Heart right ventricle (tissue), 16 donors: ENCODE measurements at regions not wholly inside any gene's neighbourhood (a gene's known extent, or its start where the extent isn't known, plus 50 kb on each side); places are given as distances from the start of the nearest gene placed in this dataset.

ENCODE experiments used
- ATAC-seq, 8 donors: fragments of 200-7000 bp; cut with Tn5 transposase; one replicate each; pipeline ENCODE4 v1.9.1; 2020; ENCODE audit warnings: mild to moderate bottlenecking in 8 of 8, moderate library complexity in 8 of 8, moderate number of reproducible peaks in 1 of 8
- DNase-seq, 2 donors: peaks; one replicate each; pipeline ENCODE4 v3.0.0-alpha.2; 2020
- H3K27ac ChIP-seq, 10 donors: fragments of 200-600 bp; sonication (generic) in 2 of 10; one replicate each; pipeline versions ENCODE4 v1.5.0 to v1.8.0; 2020 to 2022; ENCODE audit warnings: mild to moderate bottlenecking in 3 of 10
- H3K27me3 ChIP-seq, 7 donors: fragments of 200-600 bp; one replicate each; pipeline ENCODE4 v1.8.0; 2021 to 2022; ENCODE audit warnings: mild to moderate bottlenecking in 2 of 7
- H3K36me3 ChIP-seq, 9 donors: fragments of 200-600 bp; sonication (generic) in 1 of 9; one replicate each; pipeline versions ENCODE4 v1.5.0 to v1.8.0; 2020 to 2022; ENCODE audit warnings: mild to moderate bottlenecking in 2 of 9
- H3K4me1 ChIP-seq, 9 donors: fragments of 200-600 bp; sonication (generic) in 1 of 9; one replicate each; pipeline versions ENCODE4 v1.5.0 to v1.8.0; 2020 to 2022; ENCODE audit warnings: mild to moderate bottlenecking in 4 of 9
- H3K4me3 ChIP-seq, 10 donors: fragments of 200-600 bp; sonication (generic) in 2 of 10; one replicate each; pipeline versions ENCODE4 v1.5.0 to v1.8.0; 2020 to 2022; ENCODE audit warnings: mild to moderate bottlenecking in 7 of 10, moderate library complexity in 2 of 10
- H3K9me3 ChIP-seq, 11 donors: fragments of 200-600 bp in 10 of 11; sonication (generic) in 2 of 11; one replicate each; pipeline versions ENCODE4 v1.5.0 to v1.8.0; 2013 to 2022; ENCODE audit warnings: mild to moderate bottlenecking in 2 of 11, control low read depth in 1 of 11, moderate library complexity in 1 of 11
- CTCF ChIP-seq, 9 donors: fragments of 200-600 bp; sonication (generic) in 2 of 9; IDR thresholded peaks; one replicate each; pipeline versions ENCODE4 v1.5.0 to v1.8.0; 2021 to 2022; ENCODE audit warnings: antibody characterized with exemption in 9 of 9, mild to moderate bottlenecking in 5 of 9, moderate library complexity in 1 of 9
- WGBS, 2 donors: extraction: QIAGEN DNeasy Blood & Tissue Kit; methylation state at CpG; one replicate each; pipeline ENCODE4 v1.1.7; 2013; ENCODE audit warnings: inconsistent platforms in 1 of 2; 5-methylcytosine and 5-hydroxymethylcytosine counted together
- intact Hi-C, 10 donors: fragments of 100-400 bp; cut with DNase I; formaldehyde crosslinking; loops; one replicate each; pipeline versions ENCODE4 v1.11.1 to v1.14.2; 2022
- donor health status: Arrhythmogenic right ventricular cardiomyopathy.
- donor health status: ischemic (EF 13 %, LVEDD 7.1; RV severe dilation, severe dysfunction).
- donor health status: healthy with polysubstance abuse.
- donor health status: DM: no; HTN: yes; CAD: no.
- donor health status: DM: no; HTN: no; CAD: no.
- donor health status: ischemic (EF 25% LVEDD 6.9; RV normal size, moderate dysfunction).
- donor health status: ischemic (EF 25% LVEDD 5.7; RV mildly dilated, moderate dysfunction).
- donor health status: healthy.
- donor health status: DM: yes; HTN: yes; CAD: no.
- donor health status: Ischemic cardiomyopathy.
- donor health status: ischemic (EF 35%, LVEDD 5.7; RV mildly dilated, moderate dysfunction).
- donor health status: nonischemic (EF 11% LVEDD 7.7; RV severe dilation, severe dysfunction).
- donor health status: DM: yes; HTN: yes; CAD: no.
- donor health status: PGD.
- donor health status: ischemic (EF 29% LVEDD 5.4; RV normal size, mild dysfunction).
- donor health status: nonischemic (EF 23%, LVEDD 6.1; RV moderate dilation, normal function).

- H3K36me3 ChIP-seq, result no peaks in the 10 kb centered on the region
- ATAC-seq, result no peak
- whole genome bisulfite sequencing, 2 donors, result 96 to 100% methylated on average over 2 of the region's 2 CpGs
These were observed 54.6 kb upstream of the HCCS start for GRCh38 chrX:11056322-11057176.

GRCh38 chrX:11059933-11060332 is 51.2 kb upstream of the HCCS start:
- Histone ChIP-seq H3K4me1 (no peaks in the 10 kb centered on the region), H3K9me3 (no peaks in the 10 kb centered on the region), H3K27ac (no peak overlapping the region), H3K36me3 (no peaks in the 10 kb centered on the region), H3K27me3 (no peaks in the 10 kb centered on the region), H3K4me3 (no peak overlapping the region)
- DNase-seq (no peak), ATAC-seq (no peak)
- 86 to 96% methylated on average over 2 of the region's 2 CpGs for WGBS, 2 donors
- TF ChIP-seq CTCF (IDR thresholded peaks at IDR 0.05), result no peak
- intact Hi-C loops, result no loop called here

More at GRCh38 chrX:11056322-11057176, 54.6 kb upstream of the HCCS start:
- no peak for TF ChIP-seq CTCF (IDR thresholded peaks at IDR 0.05)
- DNase-seq, result no peak
- no peaks in the 10 kb centered on the region for H3K9me3 ChIP-seq
- H3K27ac ChIP-seq, result no peak overlapping the region
- H3K27me3 ChIP-seq, result no peaks in the 10 kb centered on the region
- intact Hi-C loops, result no loop called here
- H3K4me3 ChIP-seq, result no peak overlapping the region
- H3K4me1 ChIP-seq, result no peaks in the 10 kb centered on the region
